GM12878 (cell line): ENCODE measurements at regions not wholly inside any gene's neighbourhood (a gene's known extent, or its start where the extent isn't known, plus 50 kb on each side); places are given as distances from the start of the nearest gene placed in this dataset.

Source experiments
- ATAC-seq: fragments of 200-7000 bp; cut with Tn5 transposase; 3 replicates; pipeline ENCODE4 v1.9.1; 2020; ENCODE audit warnings: mild to moderate bottlenecking, moderate library complexity
- BruUV-seq: library from RNA; stranded (reverse); fragments of 400-500 nt; replicated peaks from 2 replicates; lab custom pipeline; 2021; lab: Mats Ljungman, UMichigan
- CTCF ChIA-PET: fragments of 300-600 bp; sonication (Branson Sonifier 250); formaldehyde crosslinking; extraction: SDS; loops from one replicate; lab custom pipeline; 2021; ENCODE audit warnings: inconsistent platforms; lab: Yijun Ruan, JAX
- POLR2A ChIA-PET: fragments of 350-600 bp; formaldehyde crosslinking; extraction: SDS; loops from one replicate; lab custom pipeline; 2021; ENCODE audit warnings: inconsistent platforms; lab: Charles Lee
- RAD21 ChIA-PET: fragments of 300-600 bp; sonication (Branson Sonifier 250); formaldehyde crosslinking; loops from one replicate; lab custom pipeline; 2023; ENCODE audit warnings: antibody characterized with exemption; ENCODE audit not compliant: unreplicated experiment; lab: Charles Lee
- SMC1A ChIA-PET: fragments of 300-600 bp; sonication (Branson Sonifier 250); formaldehyde crosslinking; loops from one replicate; lab custom pipeline; 2023; ENCODE audit not compliant: unreplicated experiment, uncharacterized antibody; lab: Charles Lee
- DNase-seq: peaks from one replicate; pipeline ENCODE4 v3.0.0-alpha.2; 2011; ENCODE audit warnings: low read depth, low spot score
- FAIRE-seq: peaks from 3 replicates; lab custom pipeline; 2011; peaks lifted over from hg19 to GRCh38; lab: Jason Lieb, UNC
- H2AFZ ChIP-seq: 2 replicates; pipeline ENCODE4 v1.6.0; 2011; ENCODE audit warnings: low read depth, low read length, control low read depth; ENCODE audit not compliant: control insufficient read depth
- H3K27ac ChIP-seq: 2 replicates; pipeline ENCODE4 v1.5.1; 2011; ENCODE audit warnings: control low read depth; ENCODE audit not compliant: control insufficient read depth, insufficient read depth
- H3K27me3 ChIP-seq, 2 experiments: replicated peaks in 1 of 2; 2 replicates each; pipeline versions ENCODE4 v1.6.0 to v1.6.1; 2011; ENCODE audit warnings: low read length in 1 of 2; ENCODE audit not compliant: control insufficient read depth in 2 of 2, insufficient read depth in 2 of 2
- H3K36me3 ChIP-seq, 2 experiments: 2 replicates each; pipeline ENCODE4 v1.5.1; 2011; ENCODE audit warnings: low read length in 1 of 2; ENCODE audit not compliant: control insufficient read depth in 2 of 2, insufficient read depth in 2 of 2
- H3K4me1 ChIP-seq: 2 replicates; pipeline ENCODE4 v1.6.1; 2011; ENCODE audit warnings: mild to moderate bottlenecking, low read length, moderate library complexity, mixed read lengths; ENCODE audit not compliant: control insufficient read depth, insufficient read depth
- H3K4me2 ChIP-seq: 2 replicates; pipeline ENCODE4 v1.6.0; 2011; ENCODE audit warnings: control low read depth; ENCODE audit not compliant: control insufficient read depth, insufficient read depth
- H3K4me3 ChIP-seq: fragments of 200-600 bp; sonication (generic); 2 replicates; pipeline ENCODE4 v1.5.1; 2016
- H3K79me2 ChIP-seq: 2 replicates; pipeline ENCODE4 v1.6.0; 2011; ENCODE audit warnings: low read length; ENCODE audit not compliant: control insufficient read depth, insufficient read depth
- H3K9ac ChIP-seq: 2 replicates; pipeline ENCODE4 v1.8.0; 2011; ENCODE audit warnings: low read length, control low read depth, mixed read lengths; ENCODE audit not compliant: control insufficient read depth, insufficient read depth
- H3K9me3 ChIP-seq: replicated peaks from 3 replicates; pipeline ENCODE4 v1.5.1; 2011; ENCODE audit warnings: mild to moderate bottlenecking, low read length; ENCODE audit not compliant: control insufficient read depth, insufficient read depth
- H4K20me1 ChIP-seq: 2 replicates; pipeline ENCODE4 v1.6.0; 2011; ENCODE audit not compliant: control insufficient read depth, insufficient read depth
- NFIC ChIP-seq: IDR thresholded peaks from 2 replicates; pipeline ENCODE4 v1.6.1; 2012; ENCODE audit warnings: low read depth, mild to moderate bottlenecking, inconsistent platforms, low read length, moderate library complexity
- RBBP5 ChIP-seq: fragments of 200-600 bp; sonication (generic); conservative IDR thresholded peaks from 2 replicates; pipeline ENCODE4 v1.6.1; 2016
- SMC3 ChIP-seq: IDR thresholded peaks from 2 replicates; pipeline ENCODE4 v1.6.1; 2011; ENCODE audit warnings: low read length, improper control_type of control experiment, borderline replicate concordance
- YY1 ChIP-seq: IDR thresholded peaks from 2 replicates; pipeline ENCODE4 v1.6.1; 2011; ENCODE audit warnings: low read depth, mild to moderate bottlenecking, low read length
- WGBS: methylation state at CpG from one replicate; pipeline ENCODE4 v1.1.6; 2016; ENCODE audit warnings: low lambda C conversion rate; ENCODE audit not compliant: insufficient replicate concordance, insufficient coverage; ENCODE audit errors: missing lambda C conversion rate; 5-methylcytosine and 5-hydroxymethylcytosine counted together
- in situ Hi-C: fragments of 300-500 bp; cut with MboI; formaldehyde crosslinking; loops from 9 replicates; pipeline ENCODE4 v1.14.3; 2018; ENCODE audit warnings: mixed read lengths
- intact Hi-C: fragments of 100-400 bp; cut with micrococcal nuclease; formaldehyde crosslinking; loops from one replicate; pipeline ENCODE4 v1.14.2; 2022; ENCODE audit not compliant: unreplicated experiment
- TF ChIP-seq, protein P1 (sequence below): fragments of 450-650 bp; IDR thresholded peaks from 2 replicates; pipeline ENCODE4 v1.6.1; 2017; ENCODE audit warnings: mild to moderate bottlenecking
- TF ChIP-seq, protein P2 (sequence below): IDR thresholded peaks from 2 replicates; pipeline ENCODE4 v1.6.1; 2012; ENCODE audit warnings: low read depth, low read length, improper control_type of control experiment
- TF ChIP-seq, protein P3 (sequence below): IDR thresholded peaks from 2 replicates; pipeline ENCODE4 v1.6.1; 2012; ENCODE audit warnings: mild to moderate bottlenecking, low read depth, low read length
- TF ChIP-seq, protein P4 (sequence below): IDR thresholded peaks from 2 replicates; pipeline ENCODE4 v1.6.1; 2011; ENCODE audit warnings: low read depth, mild to moderate bottlenecking, low read length, moderate library complexity, borderline replicate concordance; ENCODE audit errors: extremely low read depth
- TF ChIP-seq, protein P5 (sequence below): fragments of 450-650 bp; IDR thresholded peaks from 2 replicates; pipeline ENCODE4 v1.6.1; 2018; ENCODE audit warnings: borderline replicate concordance, mild to moderate bottlenecking; ENCODE audit not compliant: partially characterized antibody
- TF ChIP-seq, protein P6 (sequence below), 3 experiments: IDR thresholded peaks in 2 of 3; conservative IDR thresholded peaks in 1 of 3; 2 replicates each; pipeline ENCODE4 v1.5.1; 2011; ENCODE audit warnings: low read depth in 3 of 3, low read length in 3 of 3, mild to moderate bottlenecking in 3 of 3, control low read depth in 2 of 3, moderate library complexity in 2 of 3, inconsistent platforms in 1 of 3, mixed read lengths in 1 of 3; ENCODE audit not compliant: control insufficient read depth in 2 of 3, insufficient read depth in 1 of 3; ENCODE audit errors: extremely low read depth in 1 of 3

DNA sequence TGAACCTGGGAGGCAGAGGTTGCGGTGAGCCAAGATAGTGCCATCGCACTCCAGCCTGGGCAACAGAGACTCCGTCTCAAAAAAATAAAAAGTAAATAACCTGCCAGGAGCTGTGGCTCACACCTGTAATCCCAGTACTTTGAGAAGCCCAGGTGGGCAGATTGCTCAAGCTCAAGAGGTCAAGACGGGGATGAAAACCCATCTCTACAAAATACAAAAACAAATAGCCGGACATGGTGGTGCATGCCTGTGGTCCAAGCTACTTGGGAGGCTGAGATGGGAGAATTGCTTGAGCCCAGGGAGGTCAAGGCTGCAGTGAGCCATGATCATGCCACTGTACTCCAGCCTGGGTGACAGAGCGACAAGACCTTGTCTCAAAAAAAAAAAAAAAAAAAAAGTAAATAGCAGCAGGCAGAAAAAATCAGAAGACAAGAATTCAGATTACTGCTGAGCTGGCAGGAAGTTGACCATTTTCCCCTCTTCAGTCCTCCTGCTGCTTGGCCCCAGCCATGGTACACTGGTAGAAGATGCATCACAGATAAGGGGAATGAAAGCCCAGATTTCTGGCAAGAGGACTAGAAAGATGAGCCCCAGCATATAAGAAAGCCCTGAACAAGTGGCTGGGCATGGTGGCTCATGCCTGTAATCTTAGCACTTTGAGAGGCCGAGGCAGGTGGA lies 97.6 kb downstream of the TOMM20 start:
- SMC1A ChIA-PET = interaction anchor here (1.1 to 11.0 kb wide), 4 partner anchors 9 to 52 kb away, joined by 3 to 125 read pairs (median 4); no protein-coding TSS in a partner anchor
- no peak overlapping the region for H3K9ac ChIP-seq
- FAIRE-seq (no peak), ATAC-seq (no peak), DNase-seq (no peak)
- no peaks in the 10 kb centered on the region for H3K79me2 ChIP-seq
- no TSS peak for BruUV-seq
- H3K27ac ChIP-seq = no peak overlapping the region
- peaks cover 7% of the 10 kb centered on the region; the same call in 2 of the 3 replicates for H3K9me3 ChIP-seq
- no peak overlapping the region for H2AFZ ChIP-seq
- H3K4me1 ChIP-seq = peaks cover 15% of the 10 kb centered on the region
- CTCF ChIA-PET = interaction anchor here (1.1 to 1.2 kb wide), 2 partner anchors 10 to 12 kb away, joined by 3 read pairs; no protein-coding TSS in a partner anchor
- no peaks in the 10 kb centered on the region for H3K27me3 ChIP-seq
- 97% methylated on average over 7 of the region's 7 CpGs for WGBS
- in situ Hi-C loops (no loop called here), intact Hi-C loops (no loop called here)
- H3K4me3 ChIP-seq = no peak overlapping the region
- no peaks in the 10 kb centered on the region for H4K20me1 ChIP-seq
- POLR2A ChIA-PET = interaction anchor here (0.6 to 1.3 kb wide), 4 partner anchors 8 to 780 kb away, joined by 3 read pairs; no protein-coding TSS in a partner anchor
- no peaks in the 10 kb centered on the region for H3K36me3 ChIP-seq
- no peak overlapping the region for H3K4me2 ChIP-seq
- RAD21 ChIA-PET = interaction anchor here (1.2 to 1.7 kb wide), 3 partner anchors 13 to 16 kb away, joined by 3 to 5 read pairs (median 3); no protein-coding TSS in a partner anchor
- TF ChIP-seq NFIC = no peak
- TF ChIP-seq, protein P1, sequence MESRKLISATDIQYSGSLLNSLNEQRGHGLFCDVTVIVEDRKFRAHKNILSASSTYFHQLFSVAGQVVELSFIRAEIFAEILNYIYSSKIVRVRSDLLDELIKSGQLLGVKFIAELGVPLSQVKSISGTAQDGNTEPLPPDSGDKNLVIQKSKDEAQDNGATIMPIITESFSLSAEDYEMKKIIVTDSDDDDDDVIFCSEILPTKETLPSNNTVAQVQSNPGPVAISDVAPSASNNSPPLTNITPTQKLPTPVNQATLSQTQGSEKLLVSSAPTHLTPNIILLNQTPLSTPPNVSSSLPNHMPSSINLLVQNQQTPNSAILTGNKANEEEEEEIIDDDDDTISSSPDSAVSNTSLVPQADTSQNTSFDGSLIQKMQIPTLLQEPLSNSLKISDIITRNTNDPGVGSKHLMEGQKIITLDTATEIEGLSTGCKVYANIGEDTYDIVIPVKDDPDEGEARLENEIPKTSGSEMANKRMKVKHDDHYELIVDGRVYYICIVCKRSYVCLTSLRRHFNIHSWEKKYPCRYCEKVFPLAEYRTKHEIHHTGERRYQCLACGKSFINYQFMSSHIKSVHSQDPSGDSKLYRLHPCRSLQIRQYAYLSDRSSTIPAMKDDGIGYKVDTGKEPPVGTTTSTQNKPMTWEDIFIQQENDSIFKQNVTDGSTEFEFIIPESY = no peak
- TF ChIP-seq, protein P2, sequence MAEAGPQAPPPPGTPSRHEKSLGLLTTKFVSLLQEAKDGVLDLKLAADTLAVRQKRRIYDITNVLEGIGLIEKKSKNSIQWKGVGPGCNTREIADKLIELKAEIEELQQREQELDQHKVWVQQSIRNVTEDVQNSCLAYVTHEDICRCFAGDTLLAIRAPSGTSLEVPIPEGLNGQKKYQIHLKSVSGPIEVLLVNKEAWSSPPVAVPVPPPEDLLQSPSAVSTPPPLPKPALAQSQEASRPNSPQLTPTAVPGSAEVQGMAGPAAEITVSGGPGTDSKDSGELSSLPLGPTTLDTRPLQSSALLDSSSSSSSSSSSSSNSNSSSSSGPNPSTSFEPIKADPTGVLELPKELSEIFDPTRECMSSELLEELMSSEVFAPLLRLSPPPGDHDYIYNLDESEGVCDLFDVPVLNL = no peak
- TF ChIP-seq YY1 = no peak
- TF ChIP-seq, protein P3, sequence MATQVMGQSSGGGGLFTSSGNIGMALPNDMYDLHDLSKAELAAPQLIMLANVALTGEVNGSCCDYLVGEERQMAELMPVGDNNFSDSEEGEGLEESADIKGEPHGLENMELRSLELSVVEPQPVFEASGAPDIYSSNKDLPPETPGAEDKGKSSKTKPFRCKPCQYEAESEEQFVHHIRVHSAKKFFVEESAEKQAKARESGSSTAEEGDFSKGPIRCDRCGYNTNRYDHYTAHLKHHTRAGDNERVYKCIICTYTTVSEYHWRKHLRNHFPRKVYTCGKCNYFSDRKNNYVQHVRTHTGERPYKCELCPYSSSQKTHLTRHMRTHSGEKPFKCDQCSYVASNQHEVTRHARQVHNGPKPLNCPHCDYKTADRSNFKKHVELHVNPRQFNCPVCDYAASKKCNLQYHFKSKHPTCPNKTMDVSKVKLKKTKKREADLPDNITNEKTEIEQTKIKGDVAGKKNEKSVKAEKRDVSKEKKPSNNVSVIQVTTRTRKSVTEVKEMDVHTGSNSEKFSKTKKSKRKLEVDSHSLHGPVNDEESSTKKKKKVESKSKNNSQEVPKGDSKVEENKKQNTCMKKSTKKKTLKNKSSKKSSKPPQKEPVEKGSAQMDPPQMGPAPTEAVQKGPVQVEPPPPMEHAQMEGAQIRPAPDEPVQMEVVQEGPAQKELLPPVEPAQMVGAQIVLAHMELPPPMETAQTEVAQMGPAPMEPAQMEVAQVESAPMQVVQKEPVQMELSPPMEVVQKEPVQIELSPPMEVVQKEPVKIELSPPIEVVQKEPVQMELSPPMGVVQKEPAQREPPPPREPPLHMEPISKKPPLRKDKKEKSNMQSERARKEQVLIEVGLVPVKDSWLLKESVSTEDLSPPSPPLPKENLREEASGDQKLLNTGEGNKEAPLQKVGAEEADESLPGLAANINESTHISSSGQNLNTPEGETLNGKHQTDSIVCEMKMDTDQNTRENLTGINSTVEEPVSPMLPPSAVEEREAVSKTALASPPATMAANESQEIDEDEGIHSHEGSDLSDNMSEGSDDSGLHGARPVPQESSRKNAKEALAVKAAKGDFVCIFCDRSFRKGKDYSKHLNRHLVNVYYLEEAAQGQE = no peak
- no peak for TF ChIP-seq SMC3
- TF ChIP-seq, protein P4, sequence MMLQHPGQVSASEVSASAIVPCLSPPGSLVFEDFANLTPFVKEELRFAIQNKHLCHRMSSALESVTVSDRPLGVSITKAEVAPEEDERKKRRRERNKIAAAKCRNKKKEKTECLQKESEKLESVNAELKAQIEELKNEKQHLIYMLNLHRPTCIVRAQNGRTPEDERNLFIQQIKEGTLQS = no peak
- TF ChIP-seq, protein P5, sequence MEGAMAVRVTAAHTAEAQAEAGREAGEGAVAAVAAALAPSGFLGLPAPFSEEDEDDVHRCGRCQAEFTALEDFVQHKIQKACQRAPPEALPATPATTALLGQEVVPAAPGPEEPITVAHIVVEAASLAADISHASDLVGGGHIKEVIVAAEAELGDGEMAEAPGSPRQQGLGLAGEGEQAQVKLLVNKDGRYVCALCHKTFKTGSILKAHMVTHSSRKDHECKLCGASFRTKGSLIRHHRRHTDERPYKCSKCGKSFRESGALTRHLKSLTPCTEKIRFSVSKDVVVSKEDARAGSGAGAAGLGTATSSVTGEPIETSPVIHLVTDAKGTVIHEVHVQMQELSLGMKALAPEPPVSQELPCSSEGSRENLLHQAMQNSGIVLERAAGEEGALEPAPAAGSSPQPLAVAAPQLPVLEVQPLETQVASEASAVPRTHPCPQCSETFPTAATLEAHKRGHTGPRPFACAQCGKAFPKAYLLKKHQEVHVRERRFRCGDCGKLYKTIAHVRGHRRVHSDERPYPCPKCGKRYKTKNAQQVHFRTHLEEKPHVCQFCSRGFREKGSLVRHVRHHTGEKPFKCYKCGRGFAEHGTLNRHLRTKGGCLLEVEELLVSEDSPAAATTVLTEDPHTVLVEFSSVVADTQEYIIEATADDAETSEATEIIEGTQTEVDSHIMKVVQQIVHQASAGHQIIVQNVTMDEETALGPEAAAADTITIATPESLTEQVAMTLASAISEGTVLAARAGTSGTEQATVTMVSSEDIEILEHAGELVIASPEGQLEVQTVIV = no peak
- TF ChIP-seq, protein P6, sequence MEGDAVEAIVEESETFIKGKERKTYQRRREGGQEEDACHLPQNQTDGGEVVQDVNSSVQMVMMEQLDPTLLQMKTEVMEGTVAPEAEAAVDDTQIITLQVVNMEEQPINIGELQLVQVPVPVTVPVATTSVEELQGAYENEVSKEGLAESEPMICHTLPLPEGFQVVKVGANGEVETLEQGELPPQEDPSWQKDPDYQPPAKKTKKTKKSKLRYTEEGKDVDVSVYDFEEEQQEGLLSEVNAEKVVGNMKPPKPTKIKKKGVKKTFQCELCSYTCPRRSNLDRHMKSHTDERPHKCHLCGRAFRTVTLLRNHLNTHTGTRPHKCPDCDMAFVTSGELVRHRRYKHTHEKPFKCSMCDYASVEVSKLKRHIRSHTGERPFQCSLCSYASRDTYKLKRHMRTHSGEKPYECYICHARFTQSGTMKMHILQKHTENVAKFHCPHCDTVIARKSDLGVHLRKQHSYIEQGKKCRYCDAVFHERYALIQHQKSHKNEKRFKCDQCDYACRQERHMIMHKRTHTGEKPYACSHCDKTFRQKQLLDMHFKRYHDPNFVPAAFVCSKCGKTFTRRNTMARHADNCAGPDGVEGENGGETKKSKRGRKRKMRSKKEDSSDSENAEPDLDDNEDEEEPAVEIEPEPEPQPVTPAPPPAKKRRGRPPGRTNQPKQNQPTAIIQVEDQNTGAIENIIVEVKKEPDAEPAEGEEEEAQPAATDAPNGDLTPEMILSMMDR (IDR thresholded peaks at IDR 0.05 in 2 of 3, conservative IDR thresholded peaks at IDR 0.05 in 1 of 3; ENCODE audit: control insufficient read depth in 2 of 3, extremely low read depth in 1 of 3, insufficient read depth in 1 of 3, low read depth in 3 of 3, low read length in 3 of 3) = no peak
- no peak for TF ChIP-seq RBBP5
